ENCODE measurements at regions not wholly inside any gene's neighbourhood (a gene's known extent, or its start where the extent isn't known, plus 50 kb on each side); places are given as distances from the start of the nearest gene placed in this dataset.

GRCh38 chrY:12479382-12479781, 221.6 kb upstream of the USP9Y start:
- no peak for TF ChIP-seq POLR2A (IDR thresholded peaks at IDR 0.05; ENCODE audit: low read depth)
- TF ChIP-seq EP300 (IDR thresholded peaks at IDR 0.05): no peak
- TF ChIP-seq POLR2AphosphoS5 (IDR thresholded peaks at IDR 0.05): no peak
- no peak for TF ChIP-seq CTCF (IDR thresholded peaks at IDR 0.05)
